Osteocyte (in vitro differentiated cells): ENCODE measurements at regions not wholly inside any gene's neighbourhood (a gene's known extent, or its start where the extent isn't known, plus 50 kb on each side); places are given as distances from the start of the nearest gene placed in this dataset.

Source experiments
- DNase-seq: peaks from one replicate; pipeline ENCODE4 v3.0.0; 2021; ENCODE audit warnings: mixed read lengths; ENCODE audit not compliant: unreplicated experiment; ENCODE audit errors: extremely low spot score
- H3K27ac Mint-ChIP-seq: one replicate; pipeline ENCODE4 v1.8.0; 2021; ENCODE audit warnings: mild to moderate bottlenecking, mixed read lengths; ENCODE audit not compliant: unreplicated experiment
- H3K27me3 Mint-ChIP-seq: one replicate; pipeline ENCODE4 v1.8.0; 2021; ENCODE audit warnings: mixed read lengths; ENCODE audit not compliant: unreplicated experiment
- H3K36me3 Mint-ChIP-seq: one replicate; pipeline ENCODE4 v1.8.0; 2021; ENCODE audit warnings: mixed read lengths; ENCODE audit not compliant: unreplicated experiment
- H3K4me1 Mint-ChIP-seq: one replicate; pipeline ENCODE4 v1.8.0; 2021; ENCODE audit warnings: mixed read lengths; ENCODE audit not compliant: unreplicated experiment
- H3K4me3 Mint-ChIP-seq: one replicate; pipeline ENCODE4 v1.8.0; 2021; ENCODE audit warnings: mild to moderate bottlenecking, moderate library complexity, mixed read lengths; ENCODE audit not compliant: unreplicated experiment
- H3K9me3 Mint-ChIP-seq: one replicate; pipeline ENCODE4 v1.8.0; 2021; ENCODE audit warnings: mixed read lengths; ENCODE audit not compliant: unreplicated experiment
- TF ChIP-seq, protein P1 (sequence below): fragments of 200-600 bp; sonication (generic); IDR thresholded peaks from 2 replicates; pipeline ENCODE4 v1.5.0; 2021; ENCODE audit warnings: antibody characterized with exemption, mild to moderate bottlenecking, moderate library complexity

DNA sequence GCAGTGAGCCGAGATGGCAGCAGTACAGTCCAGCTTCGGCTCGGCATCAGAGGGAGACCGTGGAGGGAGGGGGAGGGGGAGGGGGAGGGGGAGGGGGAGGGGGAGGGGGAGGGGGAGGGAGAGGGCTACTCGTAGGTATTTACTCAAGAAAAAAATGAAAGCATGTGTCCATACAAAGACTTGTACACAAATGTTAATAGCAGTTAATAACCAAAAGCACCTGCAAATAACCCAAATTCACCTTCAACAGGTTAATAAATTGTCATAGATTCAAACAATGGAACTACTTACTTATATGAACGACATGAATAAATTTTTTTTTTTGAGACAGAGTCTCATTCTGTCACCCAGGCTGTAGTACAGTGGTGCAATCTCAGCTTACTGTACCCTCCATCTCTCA is 152.4 kb downstream of the BRMS1L start:
- Mint-ChIP-seq H3K36me3 (no peaks in the 10 kb centered on the region), H3K4me1 (no peaks in the 10 kb centered on the region), H3K27me3 (peaks cover 4% of the 10 kb centered on the region), H3K4me3 (no peak overlapping the region), H3K27ac (no peak overlapping the region), H3K9me3 (no peaks in the 10 kb centered on the region)
- TF ChIP-seq, protein P1, sequence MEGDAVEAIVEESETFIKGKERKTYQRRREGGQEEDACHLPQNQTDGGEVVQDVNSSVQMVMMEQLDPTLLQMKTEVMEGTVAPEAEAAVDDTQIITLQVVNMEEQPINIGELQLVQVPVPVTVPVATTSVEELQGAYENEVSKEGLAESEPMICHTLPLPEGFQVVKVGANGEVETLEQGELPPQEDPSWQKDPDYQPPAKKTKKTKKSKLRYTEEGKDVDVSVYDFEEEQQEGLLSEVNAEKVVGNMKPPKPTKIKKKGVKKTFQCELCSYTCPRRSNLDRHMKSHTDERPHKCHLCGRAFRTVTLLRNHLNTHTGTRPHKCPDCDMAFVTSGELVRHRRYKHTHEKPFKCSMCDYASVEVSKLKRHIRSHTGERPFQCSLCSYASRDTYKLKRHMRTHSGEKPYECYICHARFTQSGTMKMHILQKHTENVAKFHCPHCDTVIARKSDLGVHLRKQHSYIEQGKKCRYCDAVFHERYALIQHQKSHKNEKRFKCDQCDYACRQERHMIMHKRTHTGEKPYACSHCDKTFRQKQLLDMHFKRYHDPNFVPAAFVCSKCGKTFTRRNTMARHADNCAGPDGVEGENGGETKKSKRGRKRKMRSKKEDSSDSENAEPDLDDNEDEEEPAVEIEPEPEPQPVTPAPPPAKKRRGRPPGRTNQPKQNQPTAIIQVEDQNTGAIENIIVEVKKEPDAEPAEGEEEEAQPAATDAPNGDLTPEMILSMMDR, result no peak
- DNase-seq, result no peak

DNA sequence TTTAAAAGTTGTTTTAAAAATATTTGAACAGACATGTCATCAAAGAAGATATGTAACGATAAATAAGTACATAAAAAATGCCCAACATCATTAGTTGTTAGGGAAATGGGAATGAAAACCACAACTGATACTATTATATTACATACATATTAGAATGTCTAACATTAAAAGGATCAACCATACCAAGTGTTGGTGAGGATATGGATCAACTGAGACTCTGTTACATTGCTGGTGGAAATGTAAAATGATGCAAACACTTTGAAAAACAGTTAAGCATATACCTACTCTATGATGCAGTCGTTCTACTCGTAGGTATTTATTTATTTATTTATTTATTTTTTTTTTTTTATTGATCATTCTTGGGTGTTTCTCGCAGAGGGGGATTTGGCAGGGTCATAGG is 149.7 kb downstream of the BRMS1L start:
- H3K4me1 Mint-ChIP-seq, result no peaks in the 10 kb centered on the region
- DNase-seq, result no peak
- peaks cover 9% of the 10 kb centered on the region for H3K27me3 Mint-ChIP-seq
- H3K36me3 Mint-ChIP-seq, result no peaks in the 10 kb centered on the region
- no peak overlapping the region for H3K4me3 Mint-ChIP-seq
- H3K9me3 Mint-ChIP-seq, result no peaks in the 10 kb centered on the region
- no peak overlapping the region for H3K27ac Mint-ChIP-seq
- TF ChIP-seq, protein P1, result no peak

DNA sequence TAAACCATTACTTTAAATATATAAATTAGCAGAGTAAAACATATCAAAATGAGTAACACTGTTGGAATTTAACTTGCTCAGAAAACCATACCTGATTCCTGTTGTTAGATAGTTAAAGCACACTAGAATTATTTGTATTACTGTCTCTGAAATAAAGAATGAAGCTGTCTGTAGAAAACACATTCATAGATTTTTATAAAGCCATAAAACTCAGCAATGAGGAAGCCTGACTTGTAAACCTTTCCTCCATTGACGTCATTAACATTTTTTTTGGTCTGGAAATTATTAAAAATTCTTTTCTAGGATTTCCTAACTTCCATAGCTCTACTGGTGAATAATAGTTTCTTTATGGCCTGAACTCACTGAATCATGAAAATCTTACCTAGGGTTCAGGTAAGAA is 147.6 kb downstream of the BRMS1L start:
- TF ChIP-seq, protein P1, result no peak
- Mint-ChIP-seq H3K4me1 (no peaks in the 10 kb centered on the region), H3K36me3 (no peaks in the 10 kb centered on the region), H3K27ac (no peak overlapping the region), H3K27me3 (peaks cover 12% of the 10 kb centered on the region), H3K9me3 (no peaks in the 10 kb centered on the region), H3K4me3 (no peak overlapping the region)
- no peak for DNase-seq

DNA sequence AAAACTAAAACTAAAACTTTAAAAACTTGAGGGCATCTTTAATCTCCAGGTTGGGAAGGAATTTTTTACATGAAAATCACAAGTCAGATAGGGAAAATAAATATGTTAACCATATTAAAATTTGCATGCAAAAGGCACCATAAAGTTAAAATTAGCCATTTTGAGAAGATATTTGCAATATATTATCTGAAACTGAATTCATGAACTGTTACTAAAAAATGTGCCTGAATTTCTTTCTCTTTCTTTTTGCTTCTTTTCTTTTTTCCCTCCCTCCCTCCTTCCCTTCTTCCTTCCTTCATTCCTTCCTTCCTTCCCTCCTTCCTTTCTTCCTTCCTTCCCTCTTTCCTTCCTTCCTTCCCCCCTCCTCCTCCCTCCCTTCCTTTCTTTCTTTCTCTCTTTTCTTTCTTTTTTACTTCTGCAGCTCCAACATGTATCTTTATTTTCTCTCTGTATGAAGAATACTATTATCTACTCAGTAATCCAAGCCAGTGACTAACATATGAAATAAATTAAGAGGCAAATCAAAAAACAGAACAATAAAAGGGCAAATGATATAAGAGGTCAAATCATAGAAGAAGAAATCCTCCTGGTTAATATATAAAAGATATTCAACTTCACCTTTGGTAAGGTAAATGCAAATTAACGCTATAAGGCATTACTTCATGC is 146.0 kb downstream of the BRMS1L start:
- Mint-ChIP-seq H3K36me3 (no peaks in the 10 kb centered on the region), H3K27me3 (peaks cover 12% of the 10 kb centered on the region)

DNA sequence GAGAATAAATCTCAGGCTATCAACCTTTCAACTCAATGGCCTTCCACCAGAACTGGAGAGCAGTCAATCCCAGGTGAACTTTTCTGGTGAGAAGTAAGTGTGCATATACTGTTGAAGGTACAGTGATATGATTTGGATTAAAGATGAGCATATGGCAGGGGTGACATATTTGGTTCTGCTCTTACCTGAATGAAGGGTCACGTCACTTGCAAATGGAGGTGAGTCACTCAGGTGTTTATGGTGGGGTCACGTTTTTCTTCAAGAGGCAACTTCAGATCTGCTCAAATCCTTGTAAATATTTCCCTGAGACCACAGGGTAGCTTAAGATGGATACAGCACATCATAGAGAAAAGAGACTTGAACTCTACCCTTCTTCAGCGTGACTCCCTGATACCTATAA is 143.2 kb downstream of the BRMS1L start:
- no peaks in the 10 kb centered on the region for H3K36me3 Mint-ChIP-seq

More for the DNA sequence above, 146.0 kb downstream of the BRMS1L start:
- Mint-ChIP-seq H3K4me1 (no peaks in the 10 kb centered on the region), H3K4me3 (no peak overlapping the region), H3K9me3 (no peaks in the 10 kb centered on the region), H3K27ac (no peak overlapping the region)
- TF ChIP-seq, protein P1, result no peak
- DNase-seq, result no peak

More for the DNA sequence above, 143.2 kb downstream of the BRMS1L start:
- TF ChIP-seq, protein P1, result no peak
- H3K27ac Mint-ChIP-seq, result no peak overlapping the region
- H3K9me3 Mint-ChIP-seq, result no peaks in the 10 kb centered on the region
- no peak for DNase-seq
- peaks cover 18% of the 10 kb centered on the region for H3K27me3 Mint-ChIP-seq
- H3K4me1 Mint-ChIP-seq, result no peaks in the 10 kb centered on the region
- no peak overlapping the region for H3K4me3 Mint-ChIP-seq
